Omental fat pad (tissue), 3 donors: ENCODE measurements at regions not wholly inside any gene's neighbourhood (a gene's known extent, or its start where the extent isn't known, plus 50 kb on each side); places are given as distances from the start of the nearest gene placed in this dataset.
A peak's percentile ranks its signal among the peaks of the same experiment; 100 is the strongest.

ENCODE experiments used
- ATAC-seq: fragments of 150-250 bp; one replicate; pipeline ENCODE4 v1.9.1; 2016; ENCODE audit warnings: mild to moderate bottlenecking, moderate library complexity; ENCODE audit not compliant: low FRiP score
- DNase-seq: peaks from one replicate; pipeline ENCODE4 v3.0.0-alpha.2; 2019; ENCODE audit warnings: low spot score
- TF ChIP-seq, protein P1 (sequence below), 3 donors: fragments of 450-650 bp; IDR thresholded peaks; one replicate each; pipeline ENCODE4 v1.5.1; 2016 to 2017; ENCODE audit warnings: antibody characterized with exemption in 3 of 3, mild to moderate bottlenecking in 3 of 3, moderate library complexity in 2 of 3

DNA sequence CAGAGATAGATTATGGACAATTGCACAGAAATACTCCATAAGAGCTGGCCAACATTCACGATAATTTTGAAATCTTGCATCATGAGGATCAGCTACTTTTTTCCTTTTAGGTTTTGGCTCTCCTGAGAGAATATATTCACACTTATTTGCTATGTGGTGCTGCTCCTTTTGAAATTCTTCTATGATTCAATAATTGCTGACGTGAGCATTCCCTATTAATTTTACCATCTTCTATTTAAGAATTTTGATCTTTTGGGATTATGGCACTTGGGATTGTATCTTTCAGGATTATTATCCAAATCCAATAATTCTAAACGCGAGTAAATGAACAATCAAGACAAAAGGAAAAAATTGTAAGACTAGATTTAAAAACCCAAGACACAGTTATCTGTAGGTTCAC is 358.8 kb downstream of the ELAVL2 start:
- DNase-seq (no peak), ATAC-seq (no peak)
- TF ChIP-seq, protein P1, sequence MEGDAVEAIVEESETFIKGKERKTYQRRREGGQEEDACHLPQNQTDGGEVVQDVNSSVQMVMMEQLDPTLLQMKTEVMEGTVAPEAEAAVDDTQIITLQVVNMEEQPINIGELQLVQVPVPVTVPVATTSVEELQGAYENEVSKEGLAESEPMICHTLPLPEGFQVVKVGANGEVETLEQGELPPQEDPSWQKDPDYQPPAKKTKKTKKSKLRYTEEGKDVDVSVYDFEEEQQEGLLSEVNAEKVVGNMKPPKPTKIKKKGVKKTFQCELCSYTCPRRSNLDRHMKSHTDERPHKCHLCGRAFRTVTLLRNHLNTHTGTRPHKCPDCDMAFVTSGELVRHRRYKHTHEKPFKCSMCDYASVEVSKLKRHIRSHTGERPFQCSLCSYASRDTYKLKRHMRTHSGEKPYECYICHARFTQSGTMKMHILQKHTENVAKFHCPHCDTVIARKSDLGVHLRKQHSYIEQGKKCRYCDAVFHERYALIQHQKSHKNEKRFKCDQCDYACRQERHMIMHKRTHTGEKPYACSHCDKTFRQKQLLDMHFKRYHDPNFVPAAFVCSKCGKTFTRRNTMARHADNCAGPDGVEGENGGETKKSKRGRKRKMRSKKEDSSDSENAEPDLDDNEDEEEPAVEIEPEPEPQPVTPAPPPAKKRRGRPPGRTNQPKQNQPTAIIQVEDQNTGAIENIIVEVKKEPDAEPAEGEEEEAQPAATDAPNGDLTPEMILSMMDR (IDR thresholded peaks at IDR 0.05): no peak

DNA sequence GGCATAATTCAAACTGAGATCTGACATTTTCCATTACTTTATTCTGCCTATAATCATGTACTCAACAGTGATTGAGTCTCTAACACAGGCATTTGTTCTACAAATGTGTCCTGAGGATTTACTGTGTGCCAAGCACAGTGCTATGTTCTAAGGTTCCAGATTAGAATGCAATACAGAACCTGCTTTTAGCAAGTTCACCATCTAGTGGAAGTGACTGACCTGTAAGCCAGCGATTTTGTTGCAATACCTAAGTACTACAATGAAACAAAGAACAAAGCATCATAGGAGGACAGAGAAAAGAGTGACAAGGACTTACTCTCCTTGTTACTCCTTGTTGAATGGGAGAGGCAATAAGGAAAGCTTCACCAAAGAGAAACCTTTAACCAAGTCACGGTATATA is 348.1 kb downstream of the ELAVL2 start:
- ATAC-seq (no peak), DNase-seq (no peak)
- TF ChIP-seq, protein P1 (IDR thresholded peaks at IDR 0.05): no peak

DNA sequence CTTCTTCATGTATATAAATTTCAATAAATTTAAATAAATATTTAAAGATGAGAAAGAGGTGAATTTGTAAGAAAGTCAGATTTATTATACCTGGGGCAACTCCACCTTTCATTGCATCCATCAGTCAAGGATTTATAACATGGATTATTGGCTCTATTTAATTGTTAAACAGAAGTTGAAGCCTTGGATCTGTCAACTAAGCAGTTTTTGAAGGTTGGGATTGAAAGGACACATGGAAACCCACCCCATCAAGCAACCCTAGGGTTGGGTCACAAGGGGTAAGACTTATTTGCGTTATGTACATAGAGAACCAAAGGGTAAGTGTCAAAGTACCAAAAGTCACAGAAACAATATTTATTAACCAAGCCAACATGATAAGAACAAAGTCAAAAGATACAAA is 342.5 kb downstream of the ELAVL2 start:
- TF ChIP-seq, protein P1 (IDR thresholded peaks at IDR 0.05): no peak
- ATAC-seq (no peak), DNase-seq (no peak)

DNA sequence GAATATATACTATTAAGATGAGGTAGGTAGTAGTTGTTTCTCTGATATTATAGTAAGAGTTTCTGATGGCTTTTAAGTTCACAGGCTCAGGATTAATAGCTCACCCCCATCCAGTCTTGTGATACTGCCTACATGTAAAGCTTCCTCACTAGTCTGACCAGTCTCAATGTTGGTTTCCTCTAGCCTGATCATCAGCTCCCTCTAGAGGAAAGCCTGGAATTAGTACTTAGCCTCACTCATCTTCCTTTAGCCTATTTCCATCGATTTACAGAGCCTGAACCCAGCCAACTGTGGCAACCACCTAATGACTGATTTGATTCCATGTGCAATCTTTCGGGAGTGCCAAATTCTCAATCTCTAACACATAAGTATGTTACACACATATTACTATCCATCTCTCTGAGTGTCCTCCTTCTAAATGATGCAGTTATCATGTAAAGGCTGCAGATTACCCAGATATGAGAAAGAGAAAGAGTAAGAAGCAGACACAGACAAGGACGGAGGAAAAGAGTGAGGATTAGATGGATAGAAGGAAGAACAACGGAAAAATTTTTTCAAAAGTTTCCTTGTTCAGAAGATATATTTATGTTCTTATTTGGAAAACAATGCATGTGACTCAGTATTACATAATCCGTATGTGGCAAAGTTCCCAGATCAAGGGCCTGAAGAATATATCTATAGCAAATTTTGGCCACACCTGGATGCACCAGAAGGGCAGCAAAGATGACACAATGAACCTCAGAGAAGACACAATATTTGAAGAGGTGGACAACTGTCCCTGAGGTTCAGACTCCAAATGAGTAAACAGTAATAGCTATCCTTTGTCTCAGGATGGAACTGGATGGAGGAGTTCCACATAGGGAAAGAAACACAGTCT is 333.7 kb downstream of the ELAVL2 start:
- ATAC-seq: peak; percentile 75
- DNase-seq: no peak
- TF ChIP-seq, protein P1 (IDR thresholded peaks at IDR 0.05): no peak

DNA sequence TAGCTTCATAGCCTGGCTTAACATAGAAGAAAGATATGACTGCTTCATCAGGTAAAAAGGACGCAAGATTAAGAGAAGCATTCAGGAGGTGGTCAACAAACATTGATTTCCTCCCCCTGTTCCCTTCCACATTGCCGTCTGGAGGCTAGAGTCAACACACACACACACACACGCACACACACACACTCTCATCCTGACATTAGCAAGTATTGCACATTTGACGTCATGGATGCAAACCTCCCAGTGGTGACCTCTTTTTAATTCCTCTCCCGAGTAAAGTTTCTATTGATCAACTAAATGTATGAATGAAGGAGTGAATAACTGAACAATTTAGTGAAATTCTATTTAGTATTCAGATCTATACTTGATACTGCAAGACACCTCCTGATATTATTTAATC is 332.8 kb downstream of the ELAVL2 start:
- TF ChIP-seq, protein P1 (IDR thresholded peaks at IDR 0.05): no peak
- DNase-seq (no peak), ATAC-seq (no peak)

DNA sequence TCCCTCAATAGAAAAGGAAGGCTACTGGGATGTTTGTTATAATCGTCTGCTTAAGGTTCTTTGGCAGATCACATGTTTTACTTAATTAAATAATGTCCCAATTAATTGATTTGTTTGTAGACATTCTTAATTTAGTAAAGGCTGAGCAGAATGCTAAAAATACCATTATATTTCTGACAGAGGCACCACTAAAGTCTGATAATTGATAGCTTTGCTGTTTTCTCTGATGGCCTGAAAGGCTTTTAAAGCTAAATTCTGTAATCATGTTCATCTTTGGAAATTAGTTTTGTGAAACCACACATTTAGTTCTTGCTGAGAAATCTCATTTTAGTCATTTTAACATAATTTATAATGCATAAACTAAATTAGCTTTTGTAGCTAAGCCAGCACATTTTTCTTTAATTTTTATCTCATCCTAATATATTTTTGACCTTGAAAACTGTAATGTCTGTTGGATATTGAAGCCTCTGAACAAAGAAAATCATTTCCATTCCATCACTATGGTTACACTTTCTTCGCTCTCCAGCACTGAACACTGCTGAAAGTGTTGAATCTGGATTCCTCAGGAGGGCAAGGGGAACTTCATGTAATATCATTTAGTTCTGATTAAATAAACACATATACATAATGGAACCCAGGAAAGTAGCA is 329.4 kb downstream of the ELAVL2 start:
- DNase-seq: no peak
- no peak for ATAC-seq
- TF ChIP-seq, protein P1 (IDR thresholded peaks at IDR 0.05): no peak

DNA sequence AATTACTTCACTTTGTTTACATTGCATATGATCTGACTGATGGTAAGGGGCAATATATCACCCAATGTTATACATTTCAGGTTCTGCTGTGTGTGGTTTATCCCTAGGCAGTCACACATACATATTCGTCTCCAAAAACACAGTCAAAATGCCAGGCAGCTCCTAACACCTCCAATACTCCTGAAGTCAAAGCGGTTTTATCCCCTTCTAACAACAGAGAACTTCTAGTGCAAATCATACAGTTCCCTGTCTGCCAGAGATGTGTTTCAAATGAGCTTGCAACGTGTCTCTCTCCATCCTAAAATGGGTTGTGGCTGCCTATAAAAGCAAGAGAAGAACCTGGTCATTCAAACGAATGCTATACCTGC is 328.9 kb downstream of the ELAVL2 start:
- DNase-seq (no peak), ATAC-seq (no peak)
- TF ChIP-seq, protein P1 (IDR thresholded peaks at IDR 0.05): no peak
